ENCODE measurements at regions not wholly inside any gene's neighbourhood (a gene's known extent, or its start where the extent isn't known, plus 50 kb on each side); places are given as distances from the start of the nearest gene placed in this dataset.
"Not testable (repeated sequence)": the region's sequence is repeated elsewhere in the genome, so short reads cannot be mapped to it uniquely, and the experiment has no call there.

GRCh38 chr2:230636684-230637271 is 75.9 kb upstream of the CAB39 start:
- H3K27me3 Mint-ChIP-seq (ENCODE audit: low read depth, poor library complexity) = peaks cover 3% of the 10 kb centered on the region
- TF ChIP-seq, protein P1, sequence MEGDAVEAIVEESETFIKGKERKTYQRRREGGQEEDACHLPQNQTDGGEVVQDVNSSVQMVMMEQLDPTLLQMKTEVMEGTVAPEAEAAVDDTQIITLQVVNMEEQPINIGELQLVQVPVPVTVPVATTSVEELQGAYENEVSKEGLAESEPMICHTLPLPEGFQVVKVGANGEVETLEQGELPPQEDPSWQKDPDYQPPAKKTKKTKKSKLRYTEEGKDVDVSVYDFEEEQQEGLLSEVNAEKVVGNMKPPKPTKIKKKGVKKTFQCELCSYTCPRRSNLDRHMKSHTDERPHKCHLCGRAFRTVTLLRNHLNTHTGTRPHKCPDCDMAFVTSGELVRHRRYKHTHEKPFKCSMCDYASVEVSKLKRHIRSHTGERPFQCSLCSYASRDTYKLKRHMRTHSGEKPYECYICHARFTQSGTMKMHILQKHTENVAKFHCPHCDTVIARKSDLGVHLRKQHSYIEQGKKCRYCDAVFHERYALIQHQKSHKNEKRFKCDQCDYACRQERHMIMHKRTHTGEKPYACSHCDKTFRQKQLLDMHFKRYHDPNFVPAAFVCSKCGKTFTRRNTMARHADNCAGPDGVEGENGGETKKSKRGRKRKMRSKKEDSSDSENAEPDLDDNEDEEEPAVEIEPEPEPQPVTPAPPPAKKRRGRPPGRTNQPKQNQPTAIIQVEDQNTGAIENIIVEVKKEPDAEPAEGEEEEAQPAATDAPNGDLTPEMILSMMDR (IDR thresholded peaks at IDR 0.05) = no peak
- H3K4me3 Mint-ChIP-seq = no peak overlapping the region
- no peaks in the 10 kb centered on the region for H3K9me3 Mint-ChIP-seq
- H3K4me1 Mint-ChIP-seq = no peaks in the 10 kb centered on the region
- no peak overlapping the region for H3K27ac Mint-ChIP-seq
- no peak for DNase-seq
- H3K36me3 Mint-ChIP-seq (ENCODE audit: low read depth) = no peaks in the 10 kb centered on the region

DNA sequence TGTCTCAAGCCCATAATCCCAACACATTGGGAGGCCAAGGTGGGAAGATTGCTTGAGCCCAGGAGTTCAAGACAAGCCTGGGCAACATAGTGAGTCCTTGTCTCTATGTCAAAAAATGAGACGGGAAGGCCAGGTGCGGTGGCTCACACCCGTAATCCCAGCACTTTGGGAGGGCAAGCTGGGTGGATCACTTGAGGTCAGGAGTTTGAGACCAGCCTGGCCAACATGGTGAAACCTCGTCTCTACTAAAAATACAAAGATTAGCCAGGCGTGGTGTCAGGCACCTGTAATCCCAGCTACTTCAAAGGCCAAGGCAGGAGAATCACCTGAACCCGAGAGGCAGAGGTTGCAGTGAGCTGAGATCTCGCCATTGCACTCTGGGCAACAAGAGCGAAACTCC is 75.2 kb upstream of the CAB39 start:
- H3K27ac Mint-ChIP-seq, H3K4me1 Mint-ChIP-seq, H3K9me3 Mint-ChIP-seq: not testable (repeated sequence)

DNA sequence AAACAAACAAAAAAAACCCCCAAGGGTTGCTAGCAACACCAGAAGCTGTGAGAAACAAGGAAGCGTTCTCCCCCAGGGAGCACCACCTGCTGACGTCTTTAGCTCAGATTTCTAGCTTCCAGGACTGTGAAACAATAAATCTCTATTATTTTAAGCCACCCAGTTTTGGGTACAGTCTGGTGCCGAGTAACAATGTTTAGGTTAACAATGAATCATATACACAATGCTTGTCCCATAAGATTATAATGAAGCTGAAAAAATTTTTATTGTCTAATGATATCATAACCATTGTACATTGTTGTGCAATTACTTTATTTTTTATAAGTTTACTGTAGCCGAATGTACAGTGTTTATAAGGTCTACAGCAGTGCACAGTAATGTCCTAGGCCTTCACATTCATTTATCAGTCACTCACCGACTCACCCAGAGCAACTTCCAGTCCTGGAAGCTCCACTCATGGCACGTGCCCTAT is 72.1 kb upstream of the CAB39 start:
- TF ChIP-seq, protein P1 (IDR thresholded peaks at IDR 0.05) = no peak
- H3K4me1 Mint-ChIP-seq = no peaks in the 10 kb centered on the region
- no peak overlapping the region for H3K4me3 Mint-ChIP-seq
- H3K27ac Mint-ChIP-seq = no peak overlapping the region
- H3K9me3 Mint-ChIP-seq = no peaks in the 10 kb centered on the region
- no peaks in the 10 kb centered on the region for H3K36me3 Mint-ChIP-seq (ENCODE audit: low read depth)
- no peak for DNase-seq
- no peaks in the 10 kb centered on the region for H3K27me3 Mint-ChIP-seq (ENCODE audit: low read depth, poor library complexity)

More for the DNA sequence above, 75.2 kb upstream of the CAB39 start:
- DNase-seq; H3K36me3 Mint-ChIP-seq (ENCODE audit: low read depth); H3K4me3 Mint-ChIP-seq; H3K27me3 Mint-ChIP-seq (ENCODE audit: low read depth, poor library complexity): not testable (repeated sequence)

- Mint-ChIP-seq H3K27ac (no peak overlapping the region), H3K27me3 (ENCODE audit: low read depth, poor library complexity) (no peaks in the 10 kb centered on the region), H3K36me3 (ENCODE audit: low read depth) (no peaks in the 10 kb centered on the region), H3K4me1 (no peaks in the 10 kb centered on the region), H3K4me3 (no peak overlapping the region), H3K9me3 (no peaks in the 10 kb centered on the region)
- TF ChIP-seq, protein P1 (IDR thresholded peaks at IDR 0.05) = no peak
- no peak for DNase-seq
Observed at GRCh38 chr2:230642966-230643365, 69.7 kb upstream of the CAB39 start.

- Mint-ChIP-seq H3K36me3 (ENCODE audit: low read depth) (no peaks in the 10 kb centered on the region), H3K9me3 (no peaks in the 10 kb centered on the region), H3K4me3 (no peak overlapping the region), H3K27me3 (ENCODE audit: low read depth, poor library complexity) (no peaks in the 10 kb centered on the region), H3K27ac (peak overlapping the region; percentile 64), H3K4me1 (no peaks in the 10 kb centered on the region)
- DNase-seq = no peak
- TF ChIP-seq, protein P1 (IDR thresholded peaks at IDR 0.05) = no peak
Observed at GRCh38 chr2:230643576-230644291, 68.9 kb upstream of the CAB39 start.

GRCh38 chr2:230644356-230644935 is 68.2 kb upstream of the CAB39 start:
- TF ChIP-seq, protein P1 (IDR thresholded peaks at IDR 0.05) = no peak
- no peak overlapping the region for H3K4me3 Mint-ChIP-seq
- H3K27ac Mint-ChIP-seq = no peak overlapping the region
- no peaks in the 10 kb centered on the region for H3K4me1 Mint-ChIP-seq
- H3K27me3 Mint-ChIP-seq (ENCODE audit: low read depth, poor library complexity) = no peaks in the 10 kb centered on the region
- no peak for DNase-seq
- H3K36me3 Mint-ChIP-seq (ENCODE audit: low read depth) = no peaks in the 10 kb centered on the region
- H3K9me3 Mint-ChIP-seq = no peaks in the 10 kb centered on the region

Data from nephron progenitor cell (in vitro differentiated cells).